GM06990 (cell line): ENCODE measurements at regions not wholly inside any gene's neighbourhood (a gene's known extent, or its start where the extent isn't known, plus 50 kb on each side); places are given as distances from the start of the nearest gene placed in this dataset.

Source experiments
- DNase-seq: peaks from one replicate; pipeline ENCODE4 v3.0.0-alpha.2; 2011; ENCODE audit not compliant: insufficient read length; ENCODE audit errors: extremely low read depth
- H3K27me3 ChIP-seq: replicated peaks from 2 replicates; pipeline ENCODE4 v1.6.0; 2011; ENCODE audit warnings: low read length; ENCODE audit not compliant: control insufficient read depth, insufficient read depth
- H3K36me3 ChIP-seq: 2 replicates; pipeline ENCODE4 v1.5.1; 2011; ENCODE audit warnings: low read length; ENCODE audit not compliant: control insufficient read depth, insufficient read depth
- H3K4me3 ChIP-seq: replicated peaks from 2 replicates; pipeline ENCODE4 v1.5.1; 2011; ENCODE audit warnings: low read depth, mild to moderate bottlenecking, control low read depth, low read length
- CTCF ChIP-seq: IDR thresholded peaks from 2 replicates; pipeline ENCODE4 v1.5.1; 2011; ENCODE audit warnings: low read length, control low read depth, mild to moderate bottlenecking, inconsistent platforms; ENCODE audit not compliant: insufficient read depth, poor library complexity, severe bottlenecking

- no peak overlapping the region for H3K4me3 ChIP-seq
- H3K36me3 ChIP-seq = no peaks in the 10 kb centered on the region
- DNase-seq = no peak
- no peak for TF ChIP-seq CTCF
- H3K27me3 ChIP-seq = no peaks in the 10 kb centered on the region; the same call in none of the 2 replicates
Observed at GRCh38 chr20:58098571-58098970, 129.9 kb downstream of the ANKRD60 start.

GRCh38 chr20:58097943-58098342 is 130.5 kb downstream of the ANKRD60 start:
- Histone ChIP-seq H3K27me3 (no peaks in the 10 kb centered on the region; the same call in none of the 2 replicates), H3K4me3 (no peak overlapping the region), H3K36me3 (no peaks in the 10 kb centered on the region)
- no peak for TF ChIP-seq CTCF
- no peak for DNase-seq

GRCh38 chr20:58097429-58097828 is 131.0 kb downstream of the ANKRD60 start:
- DNase-seq = no peak
- no peaks in the 10 kb centered on the region for H3K36me3 ChIP-seq

GRCh38 chr20:58096880-58097423 is 131.5 kb downstream of the ANKRD60 start:
- no peak for TF ChIP-seq CTCF
- no peak for DNase-seq
- no peaks in the 10 kb centered on the region; the same call in none of the 2 replicates for H3K27me3 ChIP-seq

More at GRCh38 chr20:58097429-58097828, 131.0 kb downstream of the ANKRD60 start:
- Histone ChIP-seq H3K27me3 (no peaks in the 10 kb centered on the region; the same call in none of the 2 replicates), H3K4me3 (no peak overlapping the region)
- TF ChIP-seq CTCF = no peak

GRCh38 chr20:58094698-58095097 is 133.8 kb downstream of the ANKRD60 start:
- peaks cover 1% of the 10 kb centered on the region for H3K27me3 ChIP-seq
- H3K4me3 ChIP-seq = no peak overlapping the region
- H3K36me3 ChIP-seq = no peaks in the 10 kb centered on the region

More at GRCh38 chr20:58096880-58097423, 131.5 kb downstream of the ANKRD60 start:
- Histone ChIP-seq H3K36me3 (no peaks in the 10 kb centered on the region), H3K4me3 (no peak overlapping the region)

More at GRCh38 chr20:58094698-58095097, 133.8 kb downstream of the ANKRD60 start:
- TF ChIP-seq CTCF = no peak
- no peak for DNase-seq
